ENCODE measurements at regions not wholly inside any gene's neighbourhood (a gene's known extent, or its start where the extent isn't known, plus 50 kb on each side); places are given as distances from the start of the nearest gene placed in this dataset.

GRCh38 chr9:23934291-23934906 is 108.4 kb upstream of the ELAVL2 start:
- DNase-seq (ENCODE audit: low spot score): no peak
- Histone ChIP-seq H3K9ac (no peak overlapping the region), H2AFZ (replicated peaks) (no peak overlapping the region), H3F3A (ENCODE audit: low read depth) (no peaks in the 10 kb centered on the region), H3K27ac (no peak overlapping the region), H3K4me3 (no peak overlapping the region), H4K20me1 (ENCODE audit: low read depth) (no peaks in the 10 kb centered on the region), H3K36me3 (no peaks in the 10 kb centered on the region), H3K9me3 (ENCODE audit: low read depth) (peaks cover 3% of the 10 kb centered on the region), H3K4me1 (peaks cover 12% of the 10 kb centered on the region), H3K4me2 (no peak overlapping the region), H3K79me2 (ENCODE audit: low read depth) (no peaks in the 10 kb centered on the region), H3K27me3 (no peaks in the 10 kb centered on the region)
- no peak overlapping the region for H3K4me3 Mint-ChIP-seq
- peaks cover 11% of the 10 kb centered on the region for H3K4me1 Mint-ChIP-seq
- no peak for TF ChIP-seq CTCF (IDR thresholded peaks at IDR 0.05)
- TF ChIP-seq EZH2 (IDR thresholded peaks at IDR 0.05): no peak
- TF ChIP-seq EZH2phosphoT487 (IDR thresholded peaks at IDR 0.05): no peak
- no peaks in the 10 kb centered on the region for H3K9me3 Mint-ChIP-seq
- no peaks in the 10 kb centered on the region for H3K36me3 Mint-ChIP-seq
- no peaks in the 10 kb centered on the region for H3K27me3 Mint-ChIP-seq (ENCODE audit: insufficient read depth, low read depth)
- no peak overlapping the region for H3K27ac Mint-ChIP-seq

GRCh38 chr9:23933348-23933747 is 107.3 kb upstream of the ELAVL2 start:
- Histone ChIP-seq H3K36me3 (no peaks in the 10 kb centered on the region), H3K79me2 (ENCODE audit: low read depth) (no peaks in the 10 kb centered on the region), H3K4me3 (no peak overlapping the region), H3F3A (ENCODE audit: low read depth) (no peaks in the 10 kb centered on the region), H4K20me1 (ENCODE audit: low read depth) (no peaks in the 10 kb centered on the region), H2AFZ (replicated peaks) (no peak overlapping the region), H3K9me3 (ENCODE audit: low read depth) (peaks cover 3% of the 10 kb centered on the region), H3K4me1 (peaks cover 12% of the 10 kb centered on the region), H3K4me2 (no peak overlapping the region), H3K27me3 (no peaks in the 10 kb centered on the region), H3K9ac (no peak overlapping the region), H3K27ac (no peak overlapping the region)
- H3K27me3 Mint-ChIP-seq (ENCODE audit: insufficient read depth, low read depth): no peaks in the 10 kb centered on the region
- no peaks in the 10 kb centered on the region for H3K9me3 Mint-ChIP-seq
- H3K4me3 Mint-ChIP-seq: no peak overlapping the region
- H3K4me1 Mint-ChIP-seq: peaks cover 11% of the 10 kb centered on the region
- TF ChIP-seq EZH2 (IDR thresholded peaks at IDR 0.05) (no peak), EZH2phosphoT487 (IDR thresholded peaks at IDR 0.05) (no peak), CTCF (IDR thresholded peaks at IDR 0.05) (no peak)
- no peak for DNase-seq (ENCODE audit: low spot score)
- H3K36me3 Mint-ChIP-seq: no peaks in the 10 kb centered on the region
- no peak overlapping the region for H3K27ac Mint-ChIP-seq

- no peaks in the 10 kb centered on the region for H3K79me2 ChIP-seq (ENCODE audit: low read depth)
- no peaks in the 10 kb centered on the region for H3K9me3 ChIP-seq (ENCODE audit: low read depth)
- no peaks in the 10 kb centered on the region for H3K4me1 ChIP-seq
- H3K9ac ChIP-seq: no peak overlapping the region
- H3K36me3 ChIP-seq: no peaks in the 10 kb centered on the region
- Mint-ChIP-seq H3K4me3 (no peak overlapping the region), H3K27me3 (ENCODE audit: insufficient read depth, low read depth) (no peaks in the 10 kb centered on the region), H3K4me1 (peaks cover 5% of the 10 kb centered on the region), H3K9me3 (peaks cover 13% of the 10 kb centered on the region), H3K27ac (no peak overlapping the region), H3K36me3 (peaks cover 2% of the 10 kb centered on the region)
- H3K4me2 ChIP-seq: no peak overlapping the region
- TF ChIP-seq CTCF (IDR thresholded peaks at IDR 0.05) (no peak), EZH2 (IDR thresholded peaks at IDR 0.05) (no peak), EZH2phosphoT487 (IDR thresholded peaks at IDR 0.05) (no peak)
- no peaks in the 10 kb centered on the region for H3F3A ChIP-seq (ENCODE audit: low read depth)
- no peak overlapping the region for H3K27ac ChIP-seq
- no peaks in the 10 kb centered on the region for H3K27me3 ChIP-seq
- H2AFZ ChIP-seq (replicated peaks): no peak overlapping the region
- no peaks in the 10 kb centered on the region for H4K20me1 ChIP-seq (ENCODE audit: low read depth)
- H3K4me3 ChIP-seq: no peak overlapping the region
- no peak for DNase-seq (ENCODE audit: low spot score)
These were observed 100.3 kb upstream of the ELAVL2 start for GRCh38 chr9:23926368-23926767.

Data from neural progenitor cell (in vitro differentiated cells).